MG63 (cell line): ENCODE measurements at regions not wholly inside any gene's neighbourhood (a gene's known extent, or its start where the extent isn't known, plus 50 kb on each side); places are given as distances from the start of the nearest gene placed in this dataset.

Experiments
- DNase-seq: peaks from one replicate; pipeline ENCODE4 v3.0.0-alpha.2; 2020
- H3K27me3 ChIP-seq: fragments of 250-450 bp; sonication (Bioruptor Pico); 2 replicates; pipeline ENCODE4 v1.5.1; 2020; ENCODE audit warnings: mild to moderate bottlenecking, moderate library complexity
- H3K36me3 ChIP-seq: fragments of 250-450 bp; sonication (Bioruptor Pico); 2 replicates; pipeline ENCODE4 v1.5.1; 2020; ENCODE audit warnings: mild to moderate bottlenecking, moderate library complexity
- H3K4me3 ChIP-seq: fragments of 250-450 bp; sonication (Bioruptor Pico); 2 replicates; pipeline ENCODE4 v1.5.1; 2020; ENCODE audit warnings: mild to moderate bottlenecking, moderate library complexity
- H3K9me3 ChIP-seq: fragments of 250-450 bp; sonication (Bioruptor Pico); 2 replicates; pipeline ENCODE4 v1.5.1; 2020; ENCODE audit warnings: mild to moderate bottlenecking, moderate library complexity

DNA sequence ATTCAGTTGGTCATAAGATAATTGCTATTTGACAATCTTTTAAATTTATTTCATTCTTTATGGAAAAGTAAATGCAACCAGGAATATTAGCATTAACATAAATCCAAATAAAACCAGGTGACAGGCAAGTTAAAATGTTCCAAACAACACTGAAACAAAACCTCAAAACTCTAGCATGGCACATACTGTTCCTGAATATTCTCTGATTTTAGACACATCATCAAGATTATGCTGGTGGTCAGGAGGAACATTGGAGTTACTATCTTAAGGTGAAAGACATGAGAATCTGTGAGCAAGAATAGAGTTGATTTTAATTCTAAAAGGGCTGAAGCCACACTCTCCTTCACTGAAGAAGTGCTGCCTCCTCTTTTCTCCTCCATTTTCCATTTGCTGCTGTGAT lies 421.0 kb upstream of the THBS1 start:
- no peak for DNase-seq
- no peak overlapping the region for H3K4me3 ChIP-seq
- peaks cover 4% of the 10 kb centered on the region for H3K9me3 ChIP-seq
- no peaks in the 10 kb centered on the region for H3K36me3 ChIP-seq
- H3K27me3 ChIP-seq = no peaks in the 10 kb centered on the region

DNA sequence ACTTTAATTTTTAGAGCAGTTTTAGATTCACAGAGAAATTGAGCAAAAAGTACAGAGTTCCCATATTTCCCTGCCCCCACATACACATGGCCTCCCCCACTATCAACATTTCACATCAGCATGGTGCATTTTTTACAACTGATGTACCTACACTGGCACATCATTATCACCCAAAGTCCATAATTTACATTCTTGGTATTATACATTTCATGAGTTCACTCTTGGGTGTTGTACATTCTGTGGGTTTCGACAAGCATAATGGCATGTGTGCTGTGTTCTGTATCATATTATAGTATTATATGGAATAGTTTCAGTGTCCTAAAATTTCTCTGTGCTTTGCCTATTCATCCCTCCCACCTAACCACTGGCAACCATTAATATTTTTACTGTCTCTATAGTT lies 419.8 kb upstream of the THBS1 start:
- no peak overlapping the region for H3K4me3 ChIP-seq
- no peaks in the 10 kb centered on the region for H3K27me3 ChIP-seq
- DNase-seq = no peak
- H3K9me3 ChIP-seq = peaks cover 4% of the 10 kb centered on the region
- H3K36me3 ChIP-seq = no peaks in the 10 kb centered on the region

DNA sequence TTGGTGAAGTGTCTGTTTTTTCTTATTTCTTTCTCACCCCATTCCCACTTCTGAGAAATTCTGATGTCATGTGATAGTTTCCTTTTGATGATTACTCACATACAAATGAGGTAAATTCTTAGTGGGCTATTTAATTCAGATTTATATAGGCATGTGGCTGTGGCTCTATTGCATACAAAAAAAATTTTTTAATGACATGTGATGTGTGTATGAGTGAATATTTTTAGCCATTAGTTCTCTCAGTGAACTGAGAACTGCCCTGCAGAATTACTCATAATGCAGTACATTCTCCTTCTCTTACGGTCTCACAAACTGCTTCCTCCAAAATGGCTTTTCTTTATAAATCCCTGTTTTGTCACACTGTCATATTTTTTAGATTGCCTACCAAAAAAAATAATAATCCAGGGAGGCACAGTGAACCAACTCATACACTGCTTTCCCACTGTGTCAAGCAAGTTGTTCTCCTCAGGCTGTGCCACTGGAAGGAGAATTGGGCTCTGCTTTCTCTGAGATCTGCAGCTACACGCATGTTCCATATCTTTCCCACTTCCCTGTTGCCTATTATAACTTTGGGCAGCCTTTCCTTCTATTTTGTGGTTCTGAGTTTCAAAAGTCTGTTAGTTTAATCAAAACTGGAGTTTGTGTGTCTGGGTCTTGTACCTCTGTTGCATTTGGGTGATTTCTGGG lies 415.7 kb upstream of the THBS1 start:
- Histone ChIP-seq H3K4me3 (no peak overlapping the region), H3K27me3 (no peaks in the 10 kb centered on the region), H3K9me3 (peaks cover 4% of the 10 kb centered on the region), H3K36me3 (no peaks in the 10 kb centered on the region)
- no peak for DNase-seq

DNA sequence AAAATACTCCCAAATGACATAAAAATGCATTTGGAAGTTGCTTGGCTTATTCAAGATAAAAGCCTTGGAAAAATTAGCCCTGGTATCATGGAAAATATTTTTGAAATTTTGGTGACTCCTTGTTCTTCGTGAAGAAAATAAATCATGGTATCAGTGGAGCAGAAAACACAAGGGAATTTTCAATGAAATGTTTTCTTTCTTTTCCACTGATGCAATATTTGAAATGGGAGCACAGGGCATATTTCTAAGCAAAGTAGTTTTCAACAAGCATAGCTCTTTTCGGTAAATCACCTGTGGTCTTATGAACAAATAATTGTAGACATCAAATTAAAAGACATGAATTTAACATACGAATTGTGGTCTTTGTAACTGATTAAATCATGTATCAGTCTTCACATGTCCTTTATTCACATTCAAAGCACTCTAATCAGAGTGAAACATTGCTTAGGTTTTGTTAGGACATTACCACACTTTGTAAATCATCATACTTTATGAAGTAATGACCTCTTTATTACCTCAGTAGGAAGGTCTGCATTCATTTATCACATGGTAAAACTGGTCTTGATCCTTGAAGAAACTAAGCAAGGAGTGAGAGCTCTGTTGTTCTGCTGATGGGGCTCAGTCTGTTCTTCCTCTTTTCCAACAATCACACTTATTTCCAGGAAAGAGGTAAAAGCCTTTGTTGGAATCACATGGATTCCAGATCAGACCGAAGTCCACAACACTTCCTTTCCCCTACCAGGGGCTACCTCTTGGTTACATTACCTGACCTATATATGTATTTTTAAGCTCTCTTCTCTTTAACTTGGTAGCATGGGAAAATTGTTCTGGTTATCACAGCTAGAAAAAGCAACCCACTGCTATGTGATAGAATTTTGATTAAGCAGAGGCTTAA lies 413.5 kb upstream of the THBS1 start:
- Histone ChIP-seq H3K4me3 (no peak overlapping the region), H3K36me3 (no peaks in the 10 kb centered on the region)
- no peak for DNase-seq

DNA sequence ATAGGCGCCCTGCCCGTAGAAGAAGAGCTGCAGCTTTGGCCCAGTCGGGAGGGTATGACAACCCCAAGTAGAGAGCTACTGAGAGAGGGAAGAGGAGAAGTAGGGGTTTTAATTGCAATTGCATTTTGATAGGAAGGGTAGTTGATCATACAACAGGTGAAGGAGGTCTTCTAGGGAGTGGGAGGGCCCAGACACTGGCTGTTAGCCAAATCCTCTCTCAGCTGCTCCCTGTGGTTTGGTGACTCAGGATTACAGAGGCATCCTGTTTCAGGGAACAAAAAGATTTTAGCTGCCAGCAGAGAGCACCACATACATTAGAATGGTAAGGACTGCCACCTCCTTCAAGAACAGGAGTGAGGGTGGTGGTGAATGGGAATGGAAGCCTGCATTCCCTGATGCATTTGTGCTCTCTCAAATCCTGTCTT lies 408.9 kb upstream of the THBS1 start:
- peak; percentile 76 for DNase-seq
- no peaks in the 10 kb centered on the region for H3K36me3 ChIP-seq
- H3K4me3 ChIP-seq = no peak overlapping the region
- no peaks in the 10 kb centered on the region for H3K9me3 ChIP-seq
- H3K27me3 ChIP-seq = no peaks in the 10 kb centered on the region

More for the DNA sequence above, 413.5 kb upstream of the THBS1 start:
- Histone ChIP-seq H3K27me3 (no peaks in the 10 kb centered on the region), H3K9me3 (peaks cover 4% of the 10 kb centered on the region)

DNA sequence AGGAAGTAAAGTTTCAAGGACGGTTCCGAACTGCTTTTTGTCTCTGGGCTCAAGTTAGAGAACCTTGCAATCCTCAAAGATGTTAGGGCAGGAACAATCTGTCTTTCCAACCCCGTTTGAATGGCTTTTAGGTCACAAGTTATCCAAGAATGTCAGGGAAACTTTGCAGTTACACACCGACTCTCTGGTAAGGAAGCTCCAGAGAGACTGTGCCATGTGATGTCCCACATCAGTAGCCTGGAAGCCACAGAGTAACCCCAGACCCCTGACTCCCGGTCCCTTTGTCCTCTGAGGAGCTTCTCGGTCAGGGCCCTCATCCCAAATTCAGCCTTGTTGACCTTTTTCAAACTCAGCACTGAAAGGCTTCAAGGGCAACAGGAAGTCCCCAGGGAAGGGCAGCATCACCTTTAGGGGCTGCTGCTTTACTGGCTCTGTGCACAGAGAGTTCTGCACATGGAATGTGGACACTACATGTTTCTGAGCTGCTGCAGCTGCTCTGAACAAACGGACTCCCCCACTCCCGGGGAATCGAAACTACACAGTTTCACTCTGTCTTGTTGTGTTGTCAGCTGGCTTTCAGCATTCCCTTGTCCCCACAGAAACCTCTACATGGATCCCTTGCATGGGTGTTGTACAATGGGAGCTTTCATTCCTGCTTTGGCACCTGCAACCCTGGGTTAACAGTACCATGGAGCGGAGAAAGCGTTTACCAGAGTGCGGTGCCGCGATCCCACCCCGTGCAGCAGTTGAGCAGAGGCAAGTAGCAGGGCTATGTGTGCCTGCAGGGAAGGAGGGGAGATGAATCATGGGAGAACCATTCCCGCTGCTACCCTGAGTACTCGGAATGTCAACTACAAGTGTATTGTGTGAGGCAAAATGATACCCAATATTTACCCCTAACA lies 408.2 kb upstream of the THBS1 start:
- DNase-seq = peak; percentile 63
- H3K27me3 ChIP-seq = no peaks in the 10 kb centered on the region
- H3K36me3 ChIP-seq = no peaks in the 10 kb centered on the region
- H3K9me3 ChIP-seq = no peaks in the 10 kb centered on the region
- peak overlapping the region; percentile 26 for H3K4me3 ChIP-seq

DNA sequence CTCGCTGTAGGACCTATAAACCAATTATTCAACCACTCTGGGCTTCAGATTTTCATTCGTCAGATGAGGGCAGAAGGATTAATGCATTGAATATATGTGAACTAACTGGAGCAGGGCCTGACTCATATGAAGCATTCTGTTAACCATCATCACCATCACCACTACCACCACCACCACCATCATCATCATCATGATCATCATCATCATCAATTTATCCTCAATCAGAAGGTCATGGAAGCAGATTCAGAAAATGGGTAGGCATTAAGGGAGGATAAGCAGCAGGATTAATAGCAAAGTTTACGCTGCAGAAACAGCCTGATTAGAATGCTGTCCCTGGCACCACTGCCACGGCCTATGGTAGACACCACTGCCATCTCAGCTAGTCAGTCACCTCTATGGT lies 407.5 kb upstream of the THBS1 start:
- Histone ChIP-seq H3K27me3 (no peaks in the 10 kb centered on the region), H3K36me3 (no peaks in the 10 kb centered on the region), H3K4me3 (no peak overlapping the region), H3K9me3 (no peaks in the 10 kb centered on the region)
- no peak for DNase-seq

DNA sequence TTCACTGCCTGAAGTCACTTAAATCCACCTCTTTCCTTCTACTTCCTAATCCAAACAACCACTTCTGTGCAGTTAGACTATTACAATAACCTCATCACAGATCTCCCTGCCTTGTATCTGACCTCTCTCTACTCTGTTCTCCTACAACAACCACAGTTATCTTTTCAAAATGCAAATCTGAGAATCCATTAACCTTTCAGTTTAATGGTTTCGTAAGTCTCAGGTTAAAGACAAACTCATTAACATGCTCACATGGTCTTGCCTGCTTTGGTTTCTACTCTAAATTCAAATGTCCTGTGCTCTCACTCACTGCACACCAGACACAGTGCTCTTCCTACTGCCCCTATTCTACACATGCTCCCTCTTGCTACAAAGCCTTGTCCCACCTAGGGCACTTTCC lies 406.5 kb upstream of the THBS1 start:
- H3K36me3 ChIP-seq = no peaks in the 10 kb centered on the region
- no peak overlapping the region for H3K4me3 ChIP-seq
- H3K9me3 ChIP-seq = no peaks in the 10 kb centered on the region
- DNase-seq = no peak
- H3K27me3 ChIP-seq = no peaks in the 10 kb centered on the region

DNA sequence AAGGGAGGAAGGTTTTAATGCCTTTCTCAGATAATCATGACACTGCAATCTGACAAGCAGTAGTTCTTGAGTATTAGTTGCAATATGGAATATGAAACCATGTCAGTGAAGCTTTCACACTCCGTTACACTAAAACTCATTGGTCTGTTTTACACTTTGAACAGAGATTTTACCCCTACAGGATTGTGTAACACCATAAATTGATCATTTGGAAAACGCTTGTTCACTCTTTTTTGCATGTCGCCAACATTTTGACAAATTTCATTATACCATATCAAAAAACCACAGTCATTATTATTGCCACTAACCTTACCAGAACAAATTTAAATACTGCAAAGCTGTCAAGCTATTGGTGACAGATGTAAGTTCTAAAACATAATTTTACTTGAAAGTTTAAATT lies 404.8 kb upstream of the THBS1 start:
- H3K4me3 ChIP-seq = no peak overlapping the region
- H3K27me3 ChIP-seq = no peaks in the 10 kb centered on the region
- no peak for DNase-seq
- H3K9me3 ChIP-seq = no peaks in the 10 kb centered on the region
- no peaks in the 10 kb centered on the region for H3K36me3 ChIP-seq

DNA sequence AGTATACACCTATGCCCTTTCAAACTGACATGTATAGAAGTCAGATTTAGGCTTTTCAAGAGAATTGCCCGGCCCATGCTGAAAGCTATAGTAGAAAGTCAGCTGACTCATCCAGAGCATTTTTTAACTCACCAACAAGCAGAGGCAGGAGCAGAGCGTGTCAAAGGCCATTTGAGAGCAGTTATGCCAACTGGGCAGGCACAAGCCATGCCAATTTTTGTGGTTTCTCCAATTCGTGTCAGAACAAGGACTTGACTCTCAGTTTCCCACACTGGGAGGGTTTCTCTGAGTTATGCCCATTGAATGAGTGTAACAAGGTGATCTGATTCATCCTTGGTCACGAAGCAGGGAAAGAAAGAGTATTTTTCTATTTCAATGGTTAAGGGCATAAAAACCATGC lies 403.3 kb upstream of the THBS1 start:
- H3K4me3 ChIP-seq = no peak overlapping the region
- H3K9me3 ChIP-seq = no peaks in the 10 kb centered on the region
- DNase-seq = peak; percentile 8
- H3K36me3 ChIP-seq = no peaks in the 10 kb centered on the region
- no peaks in the 10 kb centered on the region for H3K27me3 ChIP-seq

DNA sequence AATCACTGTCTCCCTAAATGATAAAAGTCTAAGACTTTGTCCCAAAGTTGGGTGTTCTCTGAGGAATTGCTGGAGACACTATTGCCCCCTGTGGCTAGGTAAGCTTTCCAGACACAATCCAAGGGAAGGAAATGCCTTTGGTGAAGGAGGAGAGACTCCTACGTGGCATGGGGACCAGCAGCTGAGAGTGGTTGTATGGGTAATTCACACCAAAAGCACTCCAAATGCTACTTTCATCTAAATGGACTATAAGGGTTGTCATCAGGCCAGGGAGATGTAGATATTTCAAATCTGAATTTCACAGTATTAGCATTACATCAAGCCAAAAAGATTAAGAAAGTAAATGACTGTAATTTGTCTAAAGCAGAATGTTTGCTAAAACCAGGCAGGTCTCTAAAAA lies 400.8 kb upstream of the THBS1 start:
- Histone ChIP-seq H3K27me3 (no peaks in the 10 kb centered on the region), H3K9me3 (no peaks in the 10 kb centered on the region), H3K4me3 (no peak overlapping the region), H3K36me3 (no peaks in the 10 kb centered on the region)
- DNase-seq = no peak

DNA sequence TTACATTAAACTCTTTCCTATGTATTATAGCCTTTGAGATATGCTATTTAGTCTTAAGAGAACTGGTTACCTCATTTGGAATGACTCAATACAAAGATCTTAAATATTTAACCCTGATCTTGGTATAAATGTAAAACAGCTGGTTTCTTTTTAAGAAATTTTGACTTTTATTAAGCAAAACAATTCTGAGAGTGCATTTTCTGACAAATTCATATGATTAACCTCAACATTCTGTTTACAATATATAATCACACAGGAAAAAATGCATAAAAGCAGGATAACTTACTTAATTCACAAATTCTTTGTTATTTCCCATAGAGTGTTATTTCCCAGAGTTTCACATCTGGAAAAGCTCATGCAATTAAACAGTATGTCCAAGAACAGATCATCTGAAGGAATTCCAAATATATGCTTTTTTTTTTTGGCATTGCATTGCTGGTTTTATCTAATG lies 400.4 kb upstream of the THBS1 start:
- Histone ChIP-seq H3K36me3 (no peaks in the 10 kb centered on the region), H3K9me3 (no peaks in the 10 kb centered on the region), H3K4me3 (no peak overlapping the region), H3K27me3 (no peaks in the 10 kb centered on the region)
- DNase-seq = no peak

DNA sequence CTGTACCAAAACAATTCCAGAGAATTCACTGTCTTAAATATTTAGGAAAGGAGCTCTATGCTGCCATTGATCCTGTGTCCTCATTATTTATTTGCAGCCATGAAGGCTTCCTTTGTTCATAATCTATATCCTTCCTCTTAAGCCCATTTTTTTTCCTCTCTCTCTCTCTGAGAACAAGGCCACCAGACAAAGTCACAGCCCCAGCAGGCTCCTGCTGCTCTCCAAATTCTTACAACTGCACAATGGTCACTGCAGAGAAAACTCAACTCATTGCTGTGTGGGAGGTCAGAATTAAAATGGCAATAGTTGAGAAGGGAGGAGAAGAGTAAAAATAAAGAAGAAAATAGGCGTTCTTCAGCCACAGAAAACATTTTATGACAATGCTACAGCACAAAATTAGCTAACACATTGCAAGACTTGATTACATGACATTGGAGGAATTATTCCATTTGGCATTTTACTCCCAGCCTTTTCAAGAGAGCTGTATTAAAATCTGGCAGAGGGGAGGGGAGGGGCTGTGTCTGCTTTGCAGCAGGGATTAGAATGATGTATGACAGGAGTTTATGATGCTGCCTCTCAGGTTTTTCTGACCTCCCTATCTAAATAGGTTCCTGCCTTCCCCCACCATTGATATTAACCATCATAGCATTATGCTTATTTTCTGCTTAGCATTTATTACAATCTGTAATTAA lies 399.7 kb upstream of the THBS1 start:
- Histone ChIP-seq H3K9me3 (no peaks in the 10 kb centered on the region), H3K27me3 (no peaks in the 10 kb centered on the region), H3K36me3 (no peaks in the 10 kb centered on the region), H3K4me3 (no peak overlapping the region)
- DNase-seq = no peak

DNA sequence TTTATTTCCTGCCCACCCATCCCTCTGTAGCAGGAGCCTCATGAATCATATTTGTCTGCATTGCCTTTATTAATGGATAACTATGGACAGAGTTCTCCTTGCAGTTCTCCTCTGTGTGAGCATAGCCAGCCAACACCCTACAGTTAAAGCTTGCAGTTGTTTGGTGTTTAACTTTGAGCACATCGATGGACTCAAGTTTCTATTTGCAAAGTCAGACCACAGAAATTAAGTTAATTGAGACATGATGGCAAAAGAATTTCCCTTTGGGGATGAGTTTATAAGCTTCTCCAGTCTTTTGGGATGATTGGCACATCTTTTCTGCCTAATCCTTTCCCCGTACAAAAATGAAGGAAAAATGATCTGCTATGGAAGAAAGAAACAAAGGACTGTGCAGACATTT lies 398.9 kb upstream of the THBS1 start:
- no peaks in the 10 kb centered on the region for H3K36me3 ChIP-seq
- no peaks in the 10 kb centered on the region for H3K27me3 ChIP-seq
- DNase-seq = no peak
- no peak overlapping the region for H3K4me3 ChIP-seq
- H3K9me3 ChIP-seq = no peaks in the 10 kb centered on the region

DNA sequence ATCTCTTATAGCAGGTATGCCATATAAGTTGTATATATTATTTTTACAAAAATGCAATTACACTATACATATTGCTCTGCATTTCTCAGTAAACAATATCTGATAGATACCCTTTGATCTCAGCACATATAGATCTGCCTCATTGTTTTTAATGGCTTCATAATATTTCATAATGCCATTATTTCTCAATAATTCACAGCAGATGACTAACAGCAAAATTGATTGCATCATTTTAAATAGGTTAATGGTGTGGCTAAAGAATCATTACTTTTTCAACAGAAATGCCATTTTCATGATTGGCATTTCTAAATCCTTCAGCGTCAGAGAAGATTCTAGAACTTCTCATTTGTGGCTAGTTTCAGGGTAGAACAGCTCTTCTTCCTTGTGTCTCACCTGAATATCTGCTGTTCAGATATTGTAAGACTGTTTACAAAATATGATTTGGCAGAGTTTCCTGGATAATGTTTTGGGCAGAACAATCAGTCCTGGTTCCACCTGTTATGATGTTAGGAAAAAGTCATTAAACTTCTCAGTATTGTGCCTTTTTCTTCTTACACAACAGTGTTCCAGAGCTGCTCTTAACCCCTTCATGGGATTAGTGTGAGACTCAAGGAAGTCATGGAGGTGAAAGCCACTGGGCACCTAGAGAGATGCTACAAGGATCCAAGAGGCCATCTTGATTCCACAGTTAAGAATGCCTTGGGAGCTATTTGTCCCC lies 397.6 kb upstream of the THBS1 start:
- Histone ChIP-seq H3K4me3 (no peak overlapping the region), H3K36me3 (no peaks in the 10 kb centered on the region; the same call in 1 of the 2 replicates), H3K27me3 (no peaks in the 10 kb centered on the region), H3K9me3 (no peaks in the 10 kb centered on the region)
- DNase-seq = no peak
